Lower leg skin (tissue), 3 donors: ENCODE measurements at regions not wholly inside any gene's neighbourhood (a gene's known extent, or its start where the extent isn't known, plus 50 kb on each side); places are given as distances from the start of the nearest gene placed in this dataset.

Experiments used
- POLR2A ChIP-seq, 2 donors: fragments of 450-650 bp; IDR thresholded peaks; one replicate each; pipeline ENCODE4 v1.6.1; 2016 to 2017; ENCODE audit warnings: antibody characterized with exemption in 2 of 2, mild to moderate bottlenecking in 1 of 2, moderate library complexity in 1 of 2
- TF ChIP-seq, protein P1 (sequence below), 3 donors: fragments of 450-650 bp; IDR thresholded peaks; one replicate each; pipeline ENCODE4 v1.5.1; 2016; ENCODE audit warnings: antibody characterized with exemption in 3 of 3, mild to moderate bottlenecking in 3 of 3, moderate library complexity in 2 of 3

DNA sequence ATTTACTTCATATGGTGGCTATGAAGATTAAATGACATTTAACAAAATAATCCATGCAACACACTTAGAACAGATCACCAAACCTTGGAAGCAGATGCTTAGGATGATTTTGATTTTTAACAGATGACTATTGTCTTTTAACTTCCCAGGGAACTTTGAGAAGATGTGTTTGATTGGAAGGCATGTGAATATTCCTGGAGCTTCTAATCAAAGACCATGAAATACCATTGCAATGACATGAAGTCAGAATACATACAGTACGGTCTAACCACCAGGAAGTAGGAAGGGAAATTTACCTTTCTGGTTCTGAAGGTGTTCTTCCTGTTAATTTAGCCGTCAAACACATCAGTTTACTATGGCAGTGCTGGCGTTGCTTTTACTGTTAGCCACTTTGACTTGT lies 414.9 kb downstream of the TMEM114 start:
- TF ChIP-seq, protein P1, sequence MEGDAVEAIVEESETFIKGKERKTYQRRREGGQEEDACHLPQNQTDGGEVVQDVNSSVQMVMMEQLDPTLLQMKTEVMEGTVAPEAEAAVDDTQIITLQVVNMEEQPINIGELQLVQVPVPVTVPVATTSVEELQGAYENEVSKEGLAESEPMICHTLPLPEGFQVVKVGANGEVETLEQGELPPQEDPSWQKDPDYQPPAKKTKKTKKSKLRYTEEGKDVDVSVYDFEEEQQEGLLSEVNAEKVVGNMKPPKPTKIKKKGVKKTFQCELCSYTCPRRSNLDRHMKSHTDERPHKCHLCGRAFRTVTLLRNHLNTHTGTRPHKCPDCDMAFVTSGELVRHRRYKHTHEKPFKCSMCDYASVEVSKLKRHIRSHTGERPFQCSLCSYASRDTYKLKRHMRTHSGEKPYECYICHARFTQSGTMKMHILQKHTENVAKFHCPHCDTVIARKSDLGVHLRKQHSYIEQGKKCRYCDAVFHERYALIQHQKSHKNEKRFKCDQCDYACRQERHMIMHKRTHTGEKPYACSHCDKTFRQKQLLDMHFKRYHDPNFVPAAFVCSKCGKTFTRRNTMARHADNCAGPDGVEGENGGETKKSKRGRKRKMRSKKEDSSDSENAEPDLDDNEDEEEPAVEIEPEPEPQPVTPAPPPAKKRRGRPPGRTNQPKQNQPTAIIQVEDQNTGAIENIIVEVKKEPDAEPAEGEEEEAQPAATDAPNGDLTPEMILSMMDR (IDR thresholded peaks at IDR 0.05), result no peak
- no peak for TF ChIP-seq POLR2A (IDR thresholded peaks at IDR 0.05)
